ENCODE measurements at regions not wholly inside any gene's neighbourhood (a gene's known extent, or its start where the extent isn't known, plus 50 kb on each side); places are given as distances from the start of the nearest gene placed in this dataset.

DNA sequence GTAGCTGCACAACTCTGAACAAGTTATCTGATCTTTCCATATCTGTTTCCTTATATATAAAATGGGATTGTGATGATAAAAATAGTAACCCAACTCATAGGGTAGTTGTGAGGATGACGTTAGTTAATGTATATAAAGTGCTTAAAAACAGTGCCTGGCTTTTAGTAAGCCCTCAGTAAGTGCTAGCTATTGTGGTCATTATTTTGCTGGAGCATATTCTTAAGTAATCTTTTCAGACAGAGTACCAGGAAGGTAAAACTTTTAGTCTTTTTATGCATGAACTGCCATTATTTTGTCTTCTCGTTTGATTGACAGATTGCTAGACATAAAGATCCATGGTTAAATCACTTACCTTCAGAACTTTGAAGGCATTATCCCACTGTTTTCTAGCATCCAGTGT lies 62.5 kb upstream of the SIM2 start:
- DNase-seq, result no peak

- no peak for DNase-seq
Observed at GRCh38 chr21:36639769-36640168, 59.1 kb upstream of the SIM2 start.

- DNase-seq, result no peak
Observed at GRCh38 chr21:36640174-36640720, 58.7 kb upstream of the SIM2 start.

- DNase-seq, result no peak
Observed at GRCh38 chr21:36640721-36641244, 58.1 kb upstream of the SIM2 start.

- no peak for DNase-seq
Observed at GRCh38 chr21:36641346-36641745, 57.6 kb upstream of the SIM2 start.

DNA sequence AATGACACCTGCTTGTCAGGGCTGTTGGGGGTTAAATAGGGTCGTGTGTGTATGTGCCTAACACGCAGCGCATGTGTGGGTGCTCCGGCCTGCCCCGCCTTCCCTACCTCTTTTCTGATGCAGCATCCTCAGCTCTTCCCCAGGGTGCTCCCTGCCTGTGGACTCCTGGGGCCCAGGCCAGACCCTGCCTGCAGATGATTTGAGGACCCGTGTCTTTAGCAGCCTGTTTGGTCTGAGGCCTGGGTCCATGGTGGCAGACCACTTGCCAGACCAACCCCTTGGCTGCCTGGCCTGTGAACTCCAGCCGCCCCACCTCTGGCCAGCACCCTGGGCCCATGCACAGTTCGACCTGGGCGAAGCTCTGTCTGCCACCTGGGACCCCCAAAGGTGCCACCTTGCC lies 57.0 kb upstream of the SIM2 start:
- DNase-seq, result no peak

- no peak for DNase-seq
Observed at GRCh38 chr21:36642777-36643176, 56.1 kb upstream of the SIM2 start.

- no peak for DNase-seq
Observed at GRCh38 chr21:36643374-36644250, 55.3 kb upstream of the SIM2 start.

GRCh38 chr21:36646011-36646410 lies 52.9 kb upstream of the SIM2 start:
- no peak for DNase-seq

DNA sequence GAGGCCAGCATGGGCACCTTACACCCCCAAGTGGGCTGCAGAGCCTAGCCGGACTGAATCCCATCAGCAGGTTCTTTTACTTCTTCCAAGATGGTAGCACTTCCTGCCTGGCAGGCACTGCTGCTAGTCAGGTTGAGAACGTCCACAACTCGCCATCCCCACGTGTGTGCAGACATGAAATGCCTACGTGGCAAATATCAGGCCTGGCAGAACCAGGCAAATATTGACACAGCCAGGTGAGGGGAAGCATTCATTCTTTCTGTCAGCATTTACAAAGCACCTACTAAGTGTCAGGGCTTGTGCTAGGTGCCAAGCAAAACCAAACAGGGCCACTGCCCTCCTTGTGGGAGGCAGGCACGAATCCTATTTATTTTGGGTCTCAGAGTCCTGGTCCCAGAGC lies 52.3 kb upstream of the SIM2 start:
- no peak for DNase-seq

DNA sequence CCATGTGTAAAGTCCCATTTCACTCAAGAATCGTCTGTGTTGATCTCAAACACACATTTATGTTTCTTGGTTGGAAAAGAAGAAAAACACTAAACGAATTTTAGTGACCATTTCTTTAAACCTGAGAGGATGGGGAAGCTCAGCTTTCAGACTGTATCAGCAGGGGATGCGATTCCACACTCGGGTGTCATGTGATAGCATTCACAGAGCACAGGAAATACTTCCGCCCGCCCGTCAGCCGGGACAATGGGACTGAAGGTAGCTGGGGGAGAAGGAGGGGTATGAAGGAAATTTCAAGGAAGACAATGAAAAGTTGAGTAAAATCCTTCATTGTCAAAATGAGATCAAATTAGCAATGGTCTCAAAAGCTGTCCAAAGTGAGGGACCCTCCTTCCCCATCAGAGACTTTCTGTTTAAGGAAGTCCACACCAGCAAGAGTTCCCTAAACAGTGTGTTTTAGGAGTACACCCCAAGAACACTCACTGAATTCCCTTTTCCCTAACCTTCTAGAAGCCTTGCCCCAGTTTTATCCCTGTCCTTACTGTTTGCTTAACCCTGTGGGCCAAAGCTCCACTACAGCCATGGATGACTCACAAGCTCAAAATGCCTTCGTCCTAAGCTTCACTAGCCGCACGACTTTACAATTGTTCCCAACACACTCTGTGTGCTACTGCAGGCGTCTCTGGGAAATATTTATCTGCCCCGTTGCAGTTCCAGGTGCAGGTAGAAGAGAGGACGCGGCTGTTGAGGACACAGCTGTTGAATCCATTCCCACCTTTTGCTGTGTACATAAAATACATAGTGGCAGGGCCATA lies 51.4 kb upstream of the SIM2 start:
- DNase-seq, result peak; percentile 70
